ENCODE measurements at regions not wholly inside any gene's neighbourhood (a gene's known extent, or its start where the extent isn't known, plus 50 kb on each side); places are given as distances from the start of the nearest gene placed in this dataset.

GRCh38 chr17:71933306-71933705, 187.5 kb upstream of the SOX9 start:
- WGBS (ENCODE audit: missing lambda C conversion rate), result 60% methylated on average over 3 of the region's 3 CpGs
- Histone ChIP-seq H3K27ac (no peak overlapping the region), H3K4me1 (no peaks in the 10 kb centered on the region), H3K4me3 (no peak overlapping the region), H3K4me2 (no peak overlapping the region), H3K9me3 (no peaks in the 10 kb centered on the region)
- ATAC-seq (no peak), FAIRE-seq (peak; percentile 70), DNase-seq (ENCODE audit: low read depth in 1 of 2, low spot score in 1 of 2) (no peak)
- TF ChIP-seq FOXS1 (CRISPR knock-in tag; IDR thresholded peaks at IDR 0.05) (no peak), HOXB13 (CRISPR knock-in tag; IDR thresholded peaks at IDR 0.05; ENCODE audit: low read depth) (no peak), POLR2A (IDR thresholded peaks at IDR 0.05; ENCODE audit: low read length) (no peak), CBX8 (IDR thresholded peaks at IDR 0.05) (no peak), NR3C1 (IDR thresholded peaks at IDR 0.05) (no peak), ATOH8 (CRISPR knock-in tag; IDR thresholded peaks at IDR 0.05; ENCODE audit: low read depth) (no peak), ZNF302 (CRISPR knock-in tag; IDR thresholded peaks at IDR 0.05) (no peak), FOSL2 (IDR thresholded peaks at IDR 0.05) (no peak), FOSL2 (CRISPR knock-in tag; IDR thresholded peaks at IDR 0.05) (no peak), JUN (IDR thresholded peaks at IDR 0.05) (no peak), NFE2L2 (conservative IDR thresholded peaks at IDR 0.05; ENCODE audit: low read length) (no peak), CHD4 (IDR thresholded peaks at IDR 0.05; ENCODE audit: borderline replicate concordance) (no peak), CBX2 (IDR thresholded peaks at IDR 0.05; ENCODE audit: borderline replicate concordance, low read depth) (no peak), EP300 (IDR thresholded peaks at IDR 0.05) (no peak), PBX3 (IDR thresholded peaks at IDR 0.05) (no peak), MAX (IDR thresholded peaks at IDR 0.05) (no peak), TP53 (CRISPR knock-in tag; IDR thresholded peaks at IDR 0.05) (no peak), ZFP36 (IDR thresholded peaks at IDR 0.05; ENCODE audit: borderline replicate concordance, partially characterized antibody) (no peak), ZC3H11A (IDR thresholded peaks at IDR 0.05) (no peak), EHMT2 (IDR thresholded peaks at IDR 0.05; ENCODE audit: low read depth) (no peak)
- ChIA-PET POLR2A (no interaction called here), CTCF (no interaction called here)

- Histone ChIP-seq H3K9me3 (no peaks in the 10 kb centered on the region), H3K4me2 (no peak overlapping the region), H3K4me3 (no peak overlapping the region), H3K4me1 (no peaks in the 10 kb centered on the region), H3K27ac (no peak overlapping the region)
- DNase-seq (ENCODE audit: low read depth in 1 of 2, low spot score in 1 of 2) (no peak), ATAC-seq (no peak), FAIRE-seq (no peak)
- ChIA-PET POLR2A (no interaction called here), CTCF (no interaction called here)
- 31% methylated on average over 2 of the region's 2 CpGs for WGBS (ENCODE audit: missing lambda C conversion rate)
- TF ChIP-seq ZSCAN20 (CRISPR knock-in tag; IDR thresholded peaks at IDR 0.05) (no peak), PBX3 (IDR thresholded peaks at IDR 0.05) (no peak), HOXA7 (CRISPR knock-in tag; IDR thresholded peaks at IDR 0.05) (no peak), ELK1 (IDR thresholded peaks at IDR 0.05; ENCODE audit: low read depth, low read length) (no peak)
Observed at GRCh38 chr17:71934520-71934919, 186.3 kb upstream of the SOX9 start.

- H3K27ac ChIP-seq, result no peak overlapping the region
- peak; percentile 32 for FAIRE-seq
- no peak overlapping the region for H3K4me3 ChIP-seq
- 40% methylated on average over 2 of the region's 2 CpGs for whole genome bisulfite sequencing (ENCODE audit: missing lambda C conversion rate)
- no peaks in the 10 kb centered on the region for H3K4me1 ChIP-seq
- TF ChIP-seq ATOH8 (CRISPR knock-in tag; IDR thresholded peaks at IDR 0.05; ENCODE audit: low read depth) (no peak), MAFK (IDR thresholded peaks at IDR 0.05; ENCODE audit: partially characterized antibody) (no peak), HOXA7 (CRISPR knock-in tag; IDR thresholded peaks at IDR 0.05) (no peak)
- CTCF ChIA-PET, result no interaction called here
- no peak for ATAC-seq
- no peak for DNase-seq (ENCODE audit: low read depth in 1 of 2, low spot score in 1 of 2)
- no peaks in the 10 kb centered on the region for H3K9me3 ChIP-seq
- H3K4me2 ChIP-seq, result no peak overlapping the region
- POLR2A ChIA-PET, result no interaction called here
Observed at GRCh38 chr17:71935341-71935740, 185.5 kb upstream of the SOX9 start.
